ENCODE measurements at regions not wholly inside any gene's neighbourhood (a gene's known extent, or its start where the extent isn't known, plus 50 kb on each side); places are given as distances from the start of the nearest gene placed in this dataset.

- no peak for DNase-seq
- TF ChIP-seq POLR2A (IDR thresholded peaks at IDR 0.05; ENCODE audit: low read length) = no peak
- TF ChIP-seq GATA1 (IDR thresholded peaks at IDR 0.05; ENCODE audit: low read depth, low read length) = no peak
Measured at GRCh38 chr6:113381959-113382358, 475.2 kb upstream of the MARCKS start.

GRCh38 chr6:113383701-113384100 lies 473.4 kb upstream of the MARCKS start:
- no peak for TF ChIP-seq POLR2A (IDR thresholded peaks at IDR 0.05; ENCODE audit: low read length)
- no peak for TF ChIP-seq GATA1 (IDR thresholded peaks at IDR 0.05; ENCODE audit: low read depth, low read length)

DNA sequence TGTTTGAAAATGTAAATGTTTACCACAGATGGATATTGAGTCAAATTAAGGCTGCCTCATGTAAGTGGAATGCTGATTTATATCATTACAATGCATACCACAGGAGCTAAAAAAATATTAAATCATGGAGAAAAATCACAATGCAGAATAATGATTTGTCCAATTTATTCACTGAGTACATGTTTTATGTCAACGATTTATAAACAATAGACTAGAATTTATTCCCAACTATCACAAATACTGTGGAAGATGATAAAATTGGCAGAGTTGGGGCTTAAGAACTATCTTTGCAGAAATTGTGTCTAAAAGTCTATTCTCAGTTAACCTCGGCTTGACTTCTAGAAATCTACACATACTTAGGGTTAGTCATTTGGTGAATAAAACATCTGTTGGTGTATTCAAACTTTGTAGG lies 472.1 kb upstream of the MARCKS start:
- no peak for TF ChIP-seq GATA1 (IDR thresholded peaks at IDR 0.05; ENCODE audit: low read depth, low read length)
- TF ChIP-seq POLR2A (IDR thresholded peaks at IDR 0.05; ENCODE audit: low read length) = no peak
- no peak for DNase-seq

More at GRCh38 chr6:113383701-113384100, 473.4 kb upstream of the MARCKS start:
- no peak for DNase-seq

DNA sequence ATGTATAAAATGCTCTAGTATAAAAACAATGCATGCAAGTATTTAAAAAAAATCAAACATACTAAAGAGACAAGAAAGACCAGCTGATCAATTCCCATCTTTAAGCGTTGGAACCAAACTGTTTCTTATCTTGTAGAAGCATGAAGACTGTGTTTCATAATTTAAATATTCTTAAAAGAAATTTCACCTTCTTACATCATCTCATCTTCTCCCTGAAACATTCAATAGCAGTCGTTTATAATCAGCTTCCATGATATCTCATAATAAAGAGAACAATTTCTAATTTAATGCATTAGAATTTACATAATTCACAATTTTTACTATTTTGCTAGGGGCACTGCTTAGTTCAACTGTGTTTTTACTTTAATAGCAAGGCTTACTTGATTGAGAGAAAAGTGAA lies 468.1 kb upstream of the MARCKS start:
- DNase-seq = peak; percentile 14 to 46
- TF ChIP-seq POLR2A (IDR thresholded peaks at IDR 0.05; ENCODE audit: low read length) (no peak), GATA1 (IDR thresholded peaks at IDR 0.05; ENCODE audit: low read depth, low read length) (no peak)

- no peak for DNase-seq
- TF ChIP-seq POLR2A (IDR thresholded peaks at IDR 0.05; ENCODE audit: low read length) = no peak
- TF ChIP-seq GATA1 (IDR thresholded peaks at IDR 0.05; ENCODE audit: low read depth, low read length) = no peak
Measured at GRCh38 chr6:113392551-113393055, 464.5 kb upstream of the MARCKS start.

GRCh38 chr6:113394216-113394615 lies 462.9 kb upstream of the MARCKS start:
- no peak for DNase-seq
- no peak for TF ChIP-seq POLR2A (IDR thresholded peaks at IDR 0.05; ENCODE audit: low read length)
- TF ChIP-seq GATA1 (IDR thresholded peaks at IDR 0.05; ENCODE audit: low read depth, low read length) = no peak

DNA sequence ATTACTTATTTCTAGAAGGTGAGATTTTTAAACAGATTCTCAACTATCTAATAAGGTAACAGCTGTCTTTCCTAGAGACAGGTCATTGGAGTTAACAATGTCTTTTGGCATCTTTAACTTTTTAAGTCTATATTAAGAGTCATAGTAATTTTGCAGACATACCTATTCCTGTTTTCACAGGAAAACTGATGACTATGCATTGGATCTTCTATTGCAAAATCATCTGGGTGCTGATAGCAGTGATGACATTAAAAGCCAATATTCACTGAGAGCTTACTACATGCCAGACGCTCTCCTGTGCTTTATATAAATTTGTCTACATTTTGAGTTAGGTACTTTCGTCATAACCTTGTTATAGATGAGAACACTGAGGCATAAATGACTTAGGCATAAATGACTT lies 462.4 kb upstream of the MARCKS start:
- no peak for DNase-seq
- no peak for TF ChIP-seq POLR2A (IDR thresholded peaks at IDR 0.05; ENCODE audit: low read length)
- TF ChIP-seq GATA1 (IDR thresholded peaks at IDR 0.05; ENCODE audit: low read depth, low read length) = no peak

DNA sequence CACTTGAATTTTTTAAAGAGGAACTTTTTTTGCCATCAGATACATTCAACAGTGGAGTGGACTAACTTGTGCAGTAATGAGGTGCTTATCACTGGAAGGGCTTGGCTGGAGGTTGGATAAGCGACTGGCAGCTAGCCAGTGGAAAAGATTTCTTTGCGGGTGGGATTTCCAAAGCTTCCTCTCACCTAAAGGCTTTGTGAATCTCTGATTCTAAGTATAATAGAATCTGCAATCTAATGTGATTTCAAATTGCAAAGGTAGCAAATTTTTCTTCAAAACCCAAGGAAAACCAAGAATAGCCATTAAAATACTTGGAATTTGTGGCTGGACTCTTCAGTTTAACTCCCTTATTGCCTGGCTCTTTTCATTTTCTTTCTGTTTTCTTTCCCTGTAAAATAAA lies 460.4 kb upstream of the MARCKS start:
- DNase-seq = no peak
- no peak for TF ChIP-seq POLR2A (IDR thresholded peaks at IDR 0.05; ENCODE audit: low read length)
- TF ChIP-seq GATA1 (IDR thresholded peaks at IDR 0.05; ENCODE audit: low read depth, low read length) = no peak

- DNase-seq = no peak
- TF ChIP-seq POLR2A (IDR thresholded peaks at IDR 0.05; ENCODE audit: low read length) (no peak), GATA1 (IDR thresholded peaks at IDR 0.05; ENCODE audit: low read depth, low read length) (no peak)
Measured at GRCh38 chr6:113397236-113397635, 459.9 kb upstream of the MARCKS start.

GRCh38 chr6:113401231-113401630 lies 455.9 kb upstream of the MARCKS start:
- no peak for DNase-seq
- TF ChIP-seq GATA1 (IDR thresholded peaks at IDR 0.05; ENCODE audit: low read depth, low read length) (no peak), POLR2A (IDR thresholded peaks at IDR 0.05; ENCODE audit: low read length) (no peak)

DNA sequence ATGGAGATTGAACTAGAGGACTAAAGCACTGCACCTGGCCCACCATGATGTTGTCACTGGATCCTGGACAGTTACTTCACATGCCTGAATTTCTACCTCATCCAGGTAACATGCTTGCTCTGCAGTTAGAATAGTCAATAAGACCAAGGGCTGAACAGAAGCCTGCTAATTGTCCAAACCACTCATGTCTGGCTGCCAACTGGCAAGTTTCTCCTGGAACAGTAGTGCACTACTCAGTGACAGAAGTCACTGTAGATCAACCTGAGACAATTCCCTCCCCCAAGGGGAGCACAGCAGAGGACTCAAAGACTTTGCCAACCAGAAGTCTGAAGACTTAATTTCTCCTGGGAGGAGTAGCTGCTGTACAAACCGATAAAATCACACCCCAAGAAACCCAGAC lies 454.6 kb upstream of the MARCKS start:
- no peak for TF ChIP-seq GATA1 (IDR thresholded peaks at IDR 0.05; ENCODE audit: low read depth, low read length)
- no peak for TF ChIP-seq POLR2A (IDR thresholded peaks at IDR 0.05; ENCODE audit: low read length)
- no peak for DNase-seq

- DNase-seq = no peak
- TF ChIP-seq GATA1 (IDR thresholded peaks at IDR 0.05; ENCODE audit: low read depth, low read length) = no peak
- TF ChIP-seq POLR2A (IDR thresholded peaks at IDR 0.05; ENCODE audit: low read length) = no peak
Measured at GRCh38 chr6:113403966-113404595, 453.1 kb upstream of the MARCKS start.

- no peak for DNase-seq
- TF ChIP-seq GATA1 (IDR thresholded peaks at IDR 0.05; ENCODE audit: low read depth, low read length) (no peak), POLR2A (IDR thresholded peaks at IDR 0.05; ENCODE audit: low read length) (no peak)
Measured at GRCh38 chr6:113405326-113406047, 451.7 kb upstream of the MARCKS start.

- no peak for DNase-seq
- TF ChIP-seq GATA1 (IDR thresholded peaks at IDR 0.05; ENCODE audit: low read depth, low read length) (no peak), POLR2A (IDR thresholded peaks at IDR 0.05; ENCODE audit: low read length) (no peak)
Measured at GRCh38 chr6:113406048-113406695, 451.0 kb upstream of the MARCKS start.
